ENCODE measurements at regions not wholly inside any gene's neighbourhood (a gene's known extent, or its start where the extent isn't known, plus 50 kb on each side); places are given as distances from the start of the nearest gene placed in this dataset.

GRCh38 chr5:87807783-87808182, 395.1 kb upstream of the CCNH start:
- DNase-seq (ENCODE audit: low spot score), result no peak
- TF ChIP-seq CTCF (IDR thresholded peaks at IDR 0.05), result no peak
- ATAC-seq (ENCODE audit: low FRiP score), result no peak

GRCh38 chr5:87803352-87803751, 390.6 kb upstream of the CCNH start:
- TF ChIP-seq CTCF (IDR thresholded peaks at IDR 0.05), result no peak
- ATAC-seq (ENCODE audit: low FRiP score) (no peak), DNase-seq (ENCODE audit: low spot score) (no peak)

GRCh38 chr5:87791869-87792268, 379.1 kb upstream of the CCNH start:
- no peak for TF ChIP-seq CTCF (IDR thresholded peaks at IDR 0.05)

GRCh38 chr5:87788416-87788815, 375.7 kb upstream of the CCNH start:
- ATAC-seq (ENCODE audit: low FRiP score) (no peak), DNase-seq (ENCODE audit: low spot score) (no peak)
- TF ChIP-seq CTCF (IDR thresholded peaks at IDR 0.05), result no peak

More at GRCh38 chr5:87791869-87792268, 379.1 kb upstream of the CCNH start:
- ATAC-seq (ENCODE audit: low FRiP score) (no peak), DNase-seq (ENCODE audit: low spot score) (no peak)

- no peak for DNase-seq (ENCODE audit: low spot score)
- no peak for ATAC-seq (ENCODE audit: low FRiP score)
- TF ChIP-seq CTCF (IDR thresholded peaks at IDR 0.05), result no peak
Observed at GRCh38 chr5:87787625-87788256, 375.0 kb upstream of the CCNH start.

GRCh38 chr5:87787086-87787485, 374.4 kb upstream of the CCNH start:
- DNase-seq (ENCODE audit: low spot score), result no peak
- no peak for TF ChIP-seq CTCF (IDR thresholded peaks at IDR 0.05)
- ATAC-seq (ENCODE audit: low FRiP score), result no peak

- DNase-seq (ENCODE audit: low spot score) (no peak), ATAC-seq (ENCODE audit: low FRiP score) (no peak)
- TF ChIP-seq CTCF (IDR thresholded peaks at IDR 0.05), result no peak
Observed at GRCh38 chr5:87786471-87786870, 373.7 kb upstream of the CCNH start.
